Stimulated activated CD4-positive, alpha-beta T cell treated with anti-CD3 and anti-CD28 coated beads, Interleukin-4, amount 100 ng/mL, for 48 hours (primary cell): ENCODE measurements at regions not wholly inside any gene's neighbourhood (a gene's known extent, or its start where the extent isn't known, plus 50 kb on each side); places are given as distances from the start of the nearest gene placed in this dataset.

Source experiments
- DNase-seq, 2 donors: peaks; one replicate each; pipeline ENCODE4 v3.0.0-alpha.2; 2020; ENCODE audit warnings: low read depth in 2 of 2

DNA sequence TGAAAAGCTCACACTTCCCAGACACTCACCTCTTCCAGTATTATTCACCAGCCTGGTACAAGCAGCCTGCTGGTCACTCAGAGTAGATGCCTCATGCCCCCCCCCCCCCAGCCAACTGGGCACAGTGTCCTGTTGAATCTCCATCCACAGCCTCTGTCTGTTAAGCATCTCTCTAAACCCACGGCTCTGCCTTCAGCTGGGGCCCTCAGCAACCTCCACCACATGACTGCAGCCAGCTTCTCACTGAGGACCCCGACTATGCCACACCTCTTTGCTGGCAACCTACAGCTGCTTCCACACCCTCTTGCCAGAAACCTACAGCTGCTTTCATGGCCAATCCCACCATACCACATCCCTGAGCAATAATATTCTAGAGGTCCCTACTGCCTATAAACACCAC lies 113.1 kb downstream of the RHOU start:
- DNase-seq: no peak

DNA sequence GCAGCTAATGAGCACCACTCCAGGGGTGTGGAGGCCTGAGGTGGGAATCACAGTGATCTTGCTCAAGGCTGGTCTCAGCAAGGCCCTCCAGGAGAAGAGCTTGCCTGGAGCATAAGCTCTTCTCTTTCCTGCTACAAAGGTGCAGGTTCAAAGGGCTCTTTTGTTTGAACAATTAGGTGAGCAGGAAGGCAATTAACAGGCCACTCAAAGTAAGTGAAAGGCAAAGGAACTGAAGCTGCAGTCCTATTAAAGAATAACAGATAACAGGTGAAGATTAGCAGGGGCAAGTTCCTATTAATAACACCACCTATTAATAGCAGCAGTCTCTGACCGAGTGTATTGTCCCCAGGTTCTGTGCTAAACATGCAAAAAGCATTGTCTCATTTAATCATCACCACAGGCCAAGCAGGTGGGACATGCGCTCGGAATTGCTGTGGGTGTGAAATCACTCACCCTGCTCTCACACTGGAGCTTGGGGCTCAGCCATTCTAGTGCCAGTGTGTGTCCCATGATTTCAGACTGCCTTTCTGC lies 113.8 kb downstream of the RHOU start:
- no peak for DNase-seq

DNA sequence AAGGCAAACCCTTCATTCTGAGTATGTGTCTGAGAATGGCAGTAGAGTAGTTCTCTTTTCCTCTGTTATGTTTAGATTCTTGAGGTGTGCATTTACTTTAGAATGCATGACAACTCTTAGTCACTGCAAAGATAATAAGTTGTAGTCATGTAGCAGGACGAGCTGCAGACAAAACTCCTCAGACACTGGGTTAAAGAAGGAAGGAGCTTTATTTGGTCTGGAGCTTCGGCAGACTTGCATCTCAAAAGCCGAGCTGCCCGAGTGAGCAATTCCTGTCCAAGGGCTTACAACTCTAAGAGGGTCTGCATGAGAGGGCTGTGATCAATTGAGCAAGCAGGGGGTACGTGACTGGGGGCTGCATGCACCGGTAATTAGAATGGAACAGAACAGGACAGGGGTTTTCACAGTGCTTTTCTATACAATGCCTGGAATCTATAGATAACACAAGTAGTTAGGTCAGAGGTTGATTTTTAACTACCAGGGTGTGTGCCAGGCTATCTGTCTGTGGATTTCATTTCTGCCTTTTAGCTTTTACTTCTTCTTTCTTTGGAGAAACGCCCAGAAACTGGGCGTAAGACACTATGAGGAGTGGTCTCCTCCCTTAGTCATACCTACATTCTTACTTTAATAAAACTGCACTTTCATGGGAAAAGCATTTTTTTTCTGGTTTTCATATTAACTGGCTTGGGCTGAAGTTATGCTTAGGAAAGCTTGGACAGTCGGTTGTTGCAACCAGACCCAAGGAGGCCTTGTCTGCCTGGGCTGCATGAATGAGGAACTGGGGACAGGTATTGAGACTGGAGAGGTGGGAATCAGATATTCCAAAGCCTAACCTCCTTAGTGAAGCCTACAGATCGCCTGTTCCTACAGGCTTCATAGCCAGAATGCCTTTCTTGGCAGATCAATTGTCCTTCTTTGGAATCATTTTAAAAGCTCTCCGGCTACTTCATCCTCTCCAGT lies 115.1 kb downstream of the RHOU start:
- no peak for DNase-seq

DNA sequence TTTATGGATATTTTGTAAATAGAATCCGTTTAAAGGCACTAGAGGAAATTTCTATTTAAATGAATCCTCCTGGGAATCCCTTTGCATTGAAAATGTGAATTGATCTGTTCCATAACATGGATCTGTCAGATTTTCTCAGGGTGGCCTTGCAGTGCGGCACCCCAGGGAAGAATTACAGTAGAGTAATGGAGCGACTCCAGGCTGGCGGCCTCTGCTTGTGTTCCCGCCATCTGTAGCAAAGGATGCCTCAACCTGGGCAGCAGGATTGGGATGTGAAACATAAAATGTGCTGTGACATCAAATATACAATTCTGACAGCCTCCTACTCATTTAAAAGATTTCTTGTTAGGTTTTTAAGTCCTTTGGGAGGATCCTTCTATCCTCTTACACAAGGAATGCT lies 115.9 kb downstream of the RHOU start:
- DNase-seq: no peak

DNA sequence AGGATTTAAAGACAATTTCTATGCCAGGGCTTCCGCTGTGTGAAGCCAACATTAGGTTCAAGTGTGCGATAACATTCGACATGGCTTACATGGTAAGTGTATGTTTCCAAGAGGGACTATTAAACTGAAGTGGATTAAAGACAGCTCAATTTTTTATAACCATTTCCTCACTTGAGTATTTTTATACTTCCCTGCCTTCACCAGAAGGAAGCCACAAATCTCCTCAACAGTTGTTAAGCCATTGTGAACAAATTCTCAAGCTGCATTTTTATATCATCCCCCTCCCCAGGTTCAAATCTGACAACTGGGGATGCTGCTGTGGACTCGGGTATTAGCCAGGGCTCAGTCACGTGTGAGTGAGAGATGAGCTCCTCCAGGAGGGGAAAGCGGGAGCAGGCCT lies 116.3 kb downstream of the RHOU start:
- no peak for DNase-seq

DNA sequence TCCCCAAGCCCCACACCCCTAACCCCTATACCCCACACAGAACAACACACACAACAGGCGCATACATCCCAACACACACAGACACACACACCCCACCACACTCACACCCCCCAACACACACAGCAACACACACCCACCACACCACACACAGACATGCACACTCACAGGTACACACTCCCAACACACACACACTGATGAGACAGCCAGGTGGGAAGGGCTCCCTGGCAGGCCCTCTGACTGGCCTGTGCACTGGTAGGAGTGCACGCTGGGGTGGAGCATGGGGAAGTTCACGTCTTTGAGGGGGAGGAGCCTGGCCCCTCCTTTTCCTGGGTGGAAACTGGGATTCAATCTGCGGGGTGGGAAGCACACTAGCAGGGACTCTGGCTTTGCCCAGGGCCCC lies 116.7 kb downstream of the RHOU start:
- DNase-seq: no peak

DNA sequence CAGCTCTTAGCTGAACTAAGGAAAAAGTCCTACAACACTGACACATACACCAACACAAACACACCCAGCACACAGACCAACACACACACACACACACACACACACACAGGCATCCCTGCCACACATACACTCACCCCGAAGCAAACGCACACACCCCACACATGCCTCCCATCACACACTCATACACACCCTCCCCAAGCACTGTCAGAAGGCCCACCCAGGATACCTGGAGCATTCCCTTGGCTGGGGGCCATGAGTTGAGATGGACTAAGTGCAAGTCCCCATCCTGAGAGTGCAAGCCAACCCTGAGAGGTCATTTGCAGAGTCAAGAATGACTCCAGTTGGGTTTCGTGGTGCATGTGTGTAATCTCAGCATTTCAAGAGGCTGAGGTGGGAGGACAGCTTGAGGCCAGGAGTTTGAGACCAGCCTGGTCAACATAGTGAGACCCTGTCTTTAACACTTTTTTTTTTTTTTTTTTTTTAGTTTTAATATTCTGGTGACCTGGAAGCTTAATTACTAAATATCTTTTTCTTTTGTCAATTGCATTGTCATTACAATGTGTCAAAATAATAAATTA lies 117.3 kb downstream of the RHOU start:
- no peak for DNase-seq

DNA sequence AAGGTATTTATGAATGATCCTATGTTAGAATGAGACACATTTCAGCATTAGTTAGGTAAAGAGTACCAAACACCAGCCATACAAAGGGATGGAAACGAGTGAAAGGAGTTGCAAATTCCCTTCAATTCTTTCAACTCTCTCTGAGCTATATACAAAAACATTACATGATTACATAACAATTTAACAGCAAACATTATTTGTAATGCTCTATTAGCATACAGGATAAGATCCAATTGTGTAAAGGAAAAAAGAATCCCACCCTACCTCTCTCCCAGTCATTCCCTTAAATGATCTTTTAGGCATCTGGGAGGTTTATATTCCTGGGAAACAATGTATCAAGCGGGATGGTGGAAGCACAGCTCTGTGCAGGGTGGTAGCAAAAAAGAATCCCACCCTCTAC lies 117.9 kb downstream of the RHOU start:
- no peak for DNase-seq

DNA sequence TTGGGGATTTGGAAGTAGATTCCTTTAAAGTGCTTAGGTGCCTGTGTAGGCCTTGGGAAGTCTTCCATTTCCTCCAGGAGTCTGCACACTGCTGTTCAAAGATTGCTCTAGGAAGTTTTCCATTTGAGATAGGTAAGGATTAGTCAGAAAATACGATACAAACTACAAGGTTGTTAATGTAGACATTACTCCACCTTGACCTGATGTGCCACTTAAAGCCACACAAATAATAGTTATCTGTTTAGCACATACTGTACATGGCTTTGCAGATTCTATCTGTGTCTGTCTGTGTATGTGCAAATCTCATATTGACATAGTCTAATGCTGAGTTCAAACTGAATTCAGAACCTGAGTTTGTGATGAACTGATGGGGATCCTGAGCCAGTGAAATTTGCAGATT lies 118.4 kb downstream of the RHOU start:
- DNase-seq: no peak

DNA sequence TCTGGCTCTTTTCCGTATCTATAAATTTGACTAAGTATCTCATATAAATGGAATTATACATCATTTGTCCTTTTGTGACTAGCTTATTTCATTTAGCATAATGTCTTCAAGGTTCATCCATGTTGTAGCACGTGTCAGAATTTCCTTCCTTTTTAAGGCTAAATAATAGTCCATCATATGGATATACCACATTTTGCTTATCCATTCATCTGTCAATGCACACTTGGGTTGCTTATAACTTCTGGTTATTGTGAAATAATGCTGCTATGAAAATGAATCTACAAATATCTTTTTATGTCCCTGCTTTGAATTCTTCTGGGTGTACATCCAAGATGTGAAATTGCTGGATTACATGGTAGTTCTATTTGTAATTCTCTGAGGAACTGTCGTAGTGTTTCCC lies 119.6 kb downstream of the RHOU start:
- no peak for DNase-seq

DNA sequence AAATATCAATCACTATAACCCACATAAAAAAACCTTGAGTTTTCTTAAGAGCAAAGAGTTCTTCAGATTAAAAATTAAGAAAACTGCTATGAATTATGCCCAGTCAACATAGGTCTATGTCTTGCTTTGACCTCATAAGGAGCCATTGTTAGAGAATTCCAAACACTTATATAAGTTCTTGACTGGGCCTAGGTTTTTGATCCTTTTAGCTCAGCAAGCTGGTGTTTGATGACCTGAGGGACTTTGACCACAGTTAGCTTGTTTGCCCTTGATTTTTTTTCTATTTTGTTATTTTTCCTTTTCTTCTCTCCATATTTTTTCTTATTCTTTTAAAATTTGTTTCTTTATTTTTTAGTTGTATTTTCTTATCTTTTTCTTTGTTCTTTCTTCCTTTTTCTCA lies 122.3 kb downstream of the RHOU start:
- DNase-seq: no peak

DNA sequence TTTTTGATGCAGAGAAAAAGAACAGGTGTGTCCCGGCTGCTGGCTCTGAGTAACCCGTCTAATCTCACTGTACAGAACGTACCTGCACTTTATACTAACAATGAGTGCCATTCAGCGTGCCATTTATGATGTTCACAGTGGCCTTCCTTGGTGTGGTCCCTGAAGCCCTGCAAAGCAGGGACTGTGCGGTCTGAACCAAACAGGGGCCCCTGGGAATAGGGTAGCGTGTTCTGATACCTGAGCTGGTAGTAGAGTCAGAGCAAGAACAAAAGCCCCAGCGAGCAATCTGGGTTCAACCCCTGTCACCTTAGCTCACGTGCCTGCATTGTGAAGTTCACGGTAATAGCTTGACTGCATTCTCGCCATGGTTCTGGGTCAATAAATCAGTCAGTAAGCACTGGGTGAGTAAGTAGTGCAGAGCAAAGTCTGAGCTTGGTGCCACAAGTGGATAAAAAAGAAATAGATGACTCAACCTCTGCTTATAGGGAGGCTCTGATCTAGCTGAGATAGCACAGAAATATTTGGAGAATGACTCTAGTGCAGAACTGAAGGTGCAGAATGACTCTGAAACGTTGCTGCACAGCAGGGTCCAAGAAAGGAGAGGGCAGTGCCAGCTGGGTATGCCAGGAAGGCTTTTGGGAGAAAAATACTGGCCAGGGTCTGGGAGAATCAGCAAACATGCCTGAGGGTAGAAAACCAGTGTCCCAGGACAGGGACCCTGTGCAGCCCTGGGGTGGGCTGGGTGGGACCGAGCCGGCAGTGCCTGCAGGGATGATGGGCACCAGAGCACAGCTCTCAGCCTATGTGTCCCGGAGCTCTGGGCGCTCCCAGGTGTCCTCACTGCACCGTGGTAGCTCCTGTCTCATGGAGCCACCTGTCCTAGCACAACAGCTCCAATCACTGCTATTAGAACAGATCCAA lies 125.9 kb downstream of the RHOU start:
- peak in 1 of 2 donors; percentile 15 for DNase-seq

DNA sequence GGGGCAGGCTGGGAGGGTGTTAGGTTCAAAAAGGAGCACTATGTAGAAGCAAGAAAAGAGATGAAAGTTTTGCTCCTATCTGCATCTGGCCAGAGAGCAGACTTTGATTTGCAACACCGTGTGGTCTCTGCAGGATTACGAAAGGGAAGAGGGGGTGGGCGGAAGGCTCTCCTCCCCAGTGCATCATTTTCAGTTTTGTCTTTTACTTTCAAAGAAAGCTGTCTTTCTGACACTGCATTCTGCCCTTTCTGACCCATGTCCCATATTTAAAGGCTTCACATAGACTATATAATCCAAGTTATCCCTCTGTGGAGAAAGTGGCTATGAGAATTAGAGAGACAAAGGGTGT lies 126.5 kb downstream of the RHOU start:
- no peak for DNase-seq

DNA sequence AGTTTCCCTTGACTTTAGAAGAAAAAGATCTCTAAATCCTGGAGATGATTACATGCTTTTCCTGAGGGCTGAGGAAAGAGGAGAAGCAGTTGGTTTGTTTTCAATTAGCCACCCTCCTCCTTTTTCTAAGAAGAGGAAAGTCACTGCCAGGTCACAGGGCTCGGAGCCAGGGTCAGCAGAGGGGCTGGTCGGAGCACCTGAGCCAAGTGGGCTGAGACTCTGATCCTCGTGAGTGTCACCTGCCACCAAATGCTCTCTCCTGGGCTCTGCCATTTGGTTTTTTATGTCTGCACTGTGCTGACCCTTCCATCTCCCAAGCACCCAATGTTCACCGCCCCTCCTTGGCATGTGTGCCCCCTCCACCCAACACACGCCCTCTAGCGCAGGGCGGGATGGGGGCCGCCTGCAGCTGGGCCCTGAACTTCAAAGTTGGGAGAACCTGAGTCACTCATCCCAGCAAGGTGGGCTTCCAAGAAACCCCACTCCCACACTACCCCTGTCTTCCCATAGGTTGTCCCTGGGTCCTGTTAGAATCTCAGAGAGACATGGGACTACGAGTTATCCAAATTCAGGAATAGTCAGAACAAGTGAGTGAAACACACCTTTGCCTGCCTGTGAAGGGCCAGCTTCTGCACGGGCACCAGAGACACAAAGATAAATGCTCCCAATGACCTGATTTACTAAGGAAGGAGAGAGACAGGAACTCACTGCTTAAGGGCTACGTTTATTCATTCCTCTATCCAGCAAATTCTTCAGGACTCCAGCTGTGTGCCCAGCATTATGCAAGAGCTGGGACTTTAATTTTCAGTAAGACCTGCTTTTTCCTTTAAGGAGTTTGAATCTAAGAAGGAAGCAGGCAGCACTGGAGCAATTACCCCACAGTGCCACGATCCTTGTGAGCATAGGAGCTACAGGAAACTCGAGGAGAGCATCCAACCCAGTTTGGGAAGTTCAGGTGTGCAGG lies 127.5 kb downstream of the RHOU start:
- DNase-seq: no peak

DNA sequence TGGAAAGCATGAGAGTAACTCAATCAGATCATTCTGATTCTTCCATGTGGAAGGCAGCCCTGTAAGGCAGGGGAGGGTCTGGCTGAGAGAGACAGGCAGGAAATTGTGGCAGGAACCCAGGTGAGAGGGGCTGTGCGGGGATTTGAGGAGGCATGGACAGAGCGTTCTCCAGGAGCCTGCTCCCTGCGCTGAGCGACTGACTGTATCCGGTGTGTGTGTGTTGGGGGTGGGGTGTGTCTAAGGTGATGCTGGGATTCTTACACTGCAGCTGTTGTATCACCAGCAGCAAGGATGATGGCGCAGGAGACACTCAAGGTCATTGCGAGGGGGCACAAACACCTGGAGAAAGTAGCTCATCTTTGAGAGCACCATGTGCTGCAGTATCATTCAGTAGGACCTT lies 128.5 kb downstream of the RHOU start:
- no peak for DNase-seq

DNA sequence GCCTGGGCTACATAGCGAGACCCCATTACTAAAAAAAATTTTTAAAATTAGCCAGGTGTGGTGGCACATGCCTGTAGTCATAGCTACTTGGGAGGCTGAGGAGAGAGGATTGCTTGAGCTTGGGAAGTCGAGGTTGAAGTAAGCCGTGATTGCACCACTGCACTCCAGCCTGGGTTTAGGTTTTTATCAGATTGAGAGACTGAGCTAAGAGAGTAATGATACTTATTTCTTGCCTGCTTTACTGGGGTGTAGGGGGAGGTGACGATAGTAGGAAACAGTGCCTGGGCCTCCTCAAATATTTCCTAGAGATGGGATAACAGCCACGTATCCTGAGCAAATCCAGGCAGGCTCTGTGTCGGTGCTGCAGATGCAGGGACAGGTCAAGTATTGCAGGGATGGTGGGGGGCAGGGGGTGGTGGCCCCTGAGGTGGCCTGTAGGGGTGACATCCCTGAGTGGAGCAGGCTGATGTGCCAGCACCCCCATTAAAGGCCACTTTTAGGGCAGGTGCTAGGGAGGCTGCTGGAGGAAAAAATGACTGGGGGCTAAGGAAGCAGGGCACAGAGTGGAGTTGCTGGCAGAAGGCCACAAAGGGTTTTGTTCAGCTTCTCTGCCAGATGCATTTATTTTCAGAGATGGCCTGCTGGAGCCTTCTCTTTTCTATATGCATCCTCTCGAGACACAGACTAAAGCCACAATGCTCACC lies 130.5 kb downstream of the RHOU start:
- DNase-seq: no peak

DNA sequence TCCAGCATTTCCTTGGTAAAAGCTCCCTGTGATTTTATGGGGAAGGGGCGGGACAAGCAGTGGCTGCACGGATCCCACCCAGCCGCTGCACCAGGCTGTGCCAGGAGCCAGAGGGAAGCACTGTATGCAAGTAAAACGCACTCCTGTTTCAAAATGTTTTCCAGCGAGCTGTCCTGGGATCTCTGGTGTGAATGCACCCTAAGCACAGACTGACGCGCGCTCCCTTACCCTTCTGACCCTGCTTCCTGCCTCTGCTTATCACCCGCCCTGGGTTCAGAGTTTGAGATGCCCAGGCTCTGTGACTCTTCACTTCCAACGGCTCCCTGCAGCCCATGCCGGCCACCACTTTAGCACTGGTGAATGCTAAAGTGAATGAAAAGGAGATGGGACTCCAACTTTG lies 131.2 kb downstream of the RHOU start:
- DNase-seq: no peak

DNA sequence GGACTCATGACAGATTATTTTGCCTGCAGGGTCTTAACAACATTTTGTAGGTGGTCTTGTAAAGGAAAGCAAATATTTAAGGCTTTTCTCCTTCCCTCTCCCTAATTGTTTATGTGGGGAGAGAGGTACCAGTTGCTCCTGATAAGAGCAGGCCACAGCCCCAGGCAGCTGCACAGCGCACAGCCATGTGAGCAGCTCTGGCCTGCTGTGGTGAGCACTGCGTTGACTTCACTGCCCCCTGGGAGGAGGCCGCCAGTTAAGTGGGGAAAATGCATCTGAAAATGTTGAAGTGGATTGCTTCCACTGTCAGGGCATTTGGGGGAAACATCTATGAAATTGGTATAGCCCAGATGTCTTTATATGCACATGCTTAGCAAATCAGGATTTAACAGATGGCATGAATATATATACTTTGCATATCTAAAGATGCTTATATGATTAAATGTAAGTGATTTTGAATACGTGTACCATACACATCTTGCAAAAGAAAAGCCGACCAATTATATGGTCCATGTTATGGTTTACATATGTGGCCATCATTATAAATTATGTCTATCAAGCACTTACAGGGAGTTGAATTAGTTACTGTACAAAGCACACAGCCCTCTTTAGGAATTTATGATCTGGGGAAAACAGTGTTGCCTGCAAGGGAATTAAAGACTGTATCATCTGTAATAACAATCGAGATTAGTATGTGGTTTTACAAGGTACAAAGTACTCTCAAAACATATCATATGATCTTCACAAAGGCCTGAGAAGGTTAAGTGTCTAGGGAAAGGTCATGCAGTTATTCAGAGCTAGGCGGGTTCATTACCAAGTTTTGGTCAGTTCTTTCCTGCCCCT lies 132.1 kb downstream of the RHOU start:
- no peak for DNase-seq

DNA sequence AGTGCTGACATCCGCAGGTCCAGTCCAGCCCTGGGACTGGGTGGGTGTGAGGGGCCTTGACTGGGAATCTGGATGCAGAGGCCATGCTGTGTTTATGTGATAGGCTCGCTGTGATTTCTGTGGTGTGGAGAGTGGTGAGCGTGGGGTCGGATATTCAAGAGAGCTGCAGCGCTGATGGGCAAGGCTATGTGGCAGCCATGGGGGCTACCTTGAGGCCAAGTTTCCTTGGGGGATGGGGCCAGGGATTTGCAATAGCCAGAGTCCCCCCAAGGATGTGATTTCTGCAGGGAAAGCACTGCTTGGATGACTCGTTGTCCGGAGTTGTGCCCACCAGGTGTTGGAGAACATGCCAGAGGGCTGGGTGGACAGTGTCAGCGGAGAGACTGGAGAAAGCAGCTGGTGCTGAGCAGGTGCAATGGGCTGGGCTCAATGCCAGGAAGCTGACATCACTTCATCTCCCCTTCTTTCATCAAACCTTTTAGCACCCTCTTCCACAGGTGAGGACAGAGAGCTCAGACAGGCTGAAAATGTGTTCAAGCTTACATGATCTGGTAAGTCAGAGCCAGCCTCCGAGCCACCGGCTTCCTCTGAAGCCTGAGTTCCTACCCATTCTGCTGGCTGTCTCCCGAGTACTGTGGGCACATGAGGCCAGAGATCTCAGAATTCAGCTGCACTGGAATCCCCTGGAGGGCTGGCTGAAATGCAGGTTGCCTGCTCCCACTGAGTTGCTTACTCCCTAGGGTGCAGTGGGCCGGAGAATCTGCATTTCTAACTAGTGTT lies 132.9 kb downstream of the RHOU start:
- DNase-seq: no peak
